GM12873 (cell line): ENCODE measurements at regions not wholly inside any gene's neighbourhood (a gene's known extent, or its start where the extent isn't known, plus 50 kb on each side); places are given as distances from the start of the nearest gene placed in this dataset.

Source experiments
- CTCF ChIP-seq: IDR thresholded peaks from 2 replicates; pipeline ENCODE4 v1.5.1; 2012; ENCODE audit warnings: low read depth, mild to moderate bottlenecking, moderate library complexity, low read length, control low read depth; ENCODE audit not compliant: insufficient read depth; ENCODE audit errors: missing control alignments

- no peak for TF ChIP-seq CTCF
Measured at GRCh38 chr10:3852147-3852904, 67.3 kb upstream of the KLF6 start.

- TF ChIP-seq CTCF, result no peak
Measured at GRCh38 chr10:3850999-3851937, 66.3 kb upstream of the KLF6 start.

GRCh38 chr10:3848775-3849635 lies 64.0 kb upstream of the KLF6 start:
- no peak for TF ChIP-seq CTCF

GRCh38 chr10:3848005-3848774 lies 63.2 kb upstream of the KLF6 start:
- TF ChIP-seq CTCF, result no peak

- no peak for TF ChIP-seq CTCF
Measured at GRCh38 chr10:3846736-3847135, 61.7 kb upstream of the KLF6 start.

GRCh38 chr10:3844491-3845025 lies 59.5 kb upstream of the KLF6 start:
- no peak for TF ChIP-seq CTCF
